ENCODE measurements at regions not wholly inside any gene's neighbourhood (a gene's known extent, or its start where the extent isn't known, plus 50 kb on each side); places are given as distances from the start of the nearest gene placed in this dataset.
"Not testable (repeated sequence)": the region's sequence is repeated elsewhere in the genome, so short reads cannot be mapped to it uniquely, and the experiment has no call there.

DNA sequence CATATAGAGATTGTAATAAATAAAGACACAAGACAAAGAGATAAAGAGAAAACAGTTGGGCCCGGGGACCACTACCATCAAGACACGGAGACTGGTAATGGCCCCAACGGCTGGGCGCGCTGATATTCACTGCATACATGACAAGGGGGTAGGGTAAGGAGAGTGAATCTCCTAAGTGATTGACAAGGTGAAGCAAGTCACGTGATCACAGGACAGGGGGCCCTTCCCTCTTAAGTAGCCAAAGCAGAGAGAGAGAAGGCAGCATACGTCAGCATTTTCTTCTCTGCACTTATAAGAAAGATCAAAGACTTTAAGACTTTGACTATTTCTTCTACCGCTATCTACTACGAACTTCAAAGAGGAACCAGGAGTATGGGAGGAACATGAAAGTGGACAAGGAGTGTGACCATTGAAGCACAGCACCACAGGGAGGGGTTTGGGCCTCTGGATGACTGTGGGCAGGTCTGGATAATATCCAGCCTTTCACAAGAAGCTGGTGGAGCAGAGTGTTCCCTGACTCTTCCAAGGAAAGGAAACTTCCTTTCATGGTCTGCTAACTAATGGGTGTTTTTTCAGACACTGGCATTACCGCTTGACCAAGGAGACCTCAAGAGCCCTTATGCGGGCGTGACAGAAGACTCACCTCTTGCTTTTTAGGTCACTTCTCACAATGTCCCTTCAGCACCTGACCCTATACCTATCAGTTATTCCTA lies 75.6 kb downstream of the MRPL39 start:
- not testable (repeated sequence) for H3K36me3 ChIP-seq (ENCODE audit: control insufficient read depth in 4 of 4, insufficient read depth in 3 of 4, low read depth in 1 of 4, low read length in 3 of 4); H3K4me1 ChIP-seq (ENCODE audit: control insufficient read depth in 4 of 4, insufficient read depth in 4 of 4, low read length in 3 of 4); H3K27ac ChIP-seq (ENCODE audit: low read depth in 1 of 2, low read length in 2 of 2); H3K4me3 ChIP-seq (ENCODE audit: low read depth in 1 of 3, low read length in 3 of 3); H3K9me3 ChIP-seq (ENCODE audit: control insufficient read depth in 4 of 4, low read length in 3 of 4); DNase-seq (ENCODE audit: low spot score); H3K27me3 ChIP-seq (ENCODE audit: control insufficient read depth in 4 of 4, insufficient read depth in 4 of 4, low read length in 3 of 4); H3K9ac ChIP-seq (ENCODE audit: low read depth in 1 of 2, low read length in 2 of 2)
- 93% methylated on average over 12 of the region's 12 CpGs for WGBS

DNA sequence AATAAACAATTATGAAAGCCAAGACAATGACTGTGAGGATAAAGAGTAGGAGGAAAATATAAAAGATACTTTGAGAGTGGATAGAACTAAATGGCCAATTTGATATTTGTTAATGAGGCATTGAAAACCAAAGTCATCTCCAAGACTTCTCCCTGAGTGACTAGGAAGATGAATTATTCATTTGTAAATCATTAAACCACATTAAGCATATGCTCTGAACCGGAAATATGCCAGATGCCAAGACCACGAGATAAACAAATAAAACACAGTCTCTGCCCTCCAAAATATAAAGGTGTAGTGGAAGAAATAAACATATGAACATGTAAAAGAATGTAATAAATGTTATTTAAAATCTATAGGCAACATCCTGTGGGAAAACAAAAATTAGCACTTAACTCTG lies 78.8 kb downstream of the MRPL39 start:
- TF ChIP-seq ATF3 (IDR thresholded peaks at IDR 0.05) (no peak), RXRA (IDR thresholded peaks at IDR 0.05) (no peak), TAF1 (conservative IDR thresholded peaks at IDR 0.05) (no peak), HNF4G (IDR thresholded peaks at IDR 0.05) (no peak), SP1 (IDR thresholded peaks at IDR 0.05) (no peak), HNF4A (conservative IDR thresholded peaks at IDR 0.05) (no peak), GABPA (IDR thresholded peaks at IDR 0.05 in 1 of 2, conservative IDR thresholded peaks at IDR 0.05 in 1 of 2) (no peak), RAD21 (IDR thresholded peaks at IDR 0.05) (no peak), YY1 (IDR thresholded peaks at IDR 0.05) (no peak), JUND (IDR thresholded peaks at IDR 0.05) (no peak), ZBTB33 (IDR thresholded peaks at IDR 0.05) (no peak), EGR1 (IDR thresholded peaks at IDR 0.05; ENCODE audit: low read depth in 2 of 2) (no peak), NR2F2 (IDR thresholded peaks at IDR 0.05) (no peak), FOXA2 (IDR thresholded peaks at IDR 0.05) (no peak), FOXA1 (IDR thresholded peaks at IDR 0.05) (no peak)
- TF ChIP-seq, protein P1, sequence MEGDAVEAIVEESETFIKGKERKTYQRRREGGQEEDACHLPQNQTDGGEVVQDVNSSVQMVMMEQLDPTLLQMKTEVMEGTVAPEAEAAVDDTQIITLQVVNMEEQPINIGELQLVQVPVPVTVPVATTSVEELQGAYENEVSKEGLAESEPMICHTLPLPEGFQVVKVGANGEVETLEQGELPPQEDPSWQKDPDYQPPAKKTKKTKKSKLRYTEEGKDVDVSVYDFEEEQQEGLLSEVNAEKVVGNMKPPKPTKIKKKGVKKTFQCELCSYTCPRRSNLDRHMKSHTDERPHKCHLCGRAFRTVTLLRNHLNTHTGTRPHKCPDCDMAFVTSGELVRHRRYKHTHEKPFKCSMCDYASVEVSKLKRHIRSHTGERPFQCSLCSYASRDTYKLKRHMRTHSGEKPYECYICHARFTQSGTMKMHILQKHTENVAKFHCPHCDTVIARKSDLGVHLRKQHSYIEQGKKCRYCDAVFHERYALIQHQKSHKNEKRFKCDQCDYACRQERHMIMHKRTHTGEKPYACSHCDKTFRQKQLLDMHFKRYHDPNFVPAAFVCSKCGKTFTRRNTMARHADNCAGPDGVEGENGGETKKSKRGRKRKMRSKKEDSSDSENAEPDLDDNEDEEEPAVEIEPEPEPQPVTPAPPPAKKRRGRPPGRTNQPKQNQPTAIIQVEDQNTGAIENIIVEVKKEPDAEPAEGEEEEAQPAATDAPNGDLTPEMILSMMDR (IDR thresholded peaks at IDR 0.05; ENCODE audit: low read depth, low read length, missing input control), result no peak
- TF ChIP-seq, protein P2, sequence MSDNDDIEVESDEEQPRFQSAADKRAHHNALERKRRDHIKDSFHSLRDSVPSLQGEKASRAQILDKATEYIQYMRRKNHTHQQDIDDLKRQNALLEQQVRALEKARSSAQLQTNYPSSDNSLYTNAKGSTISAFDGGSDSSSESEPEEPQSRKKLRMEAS (IDR thresholded peaks at IDR 0.05), result no peak
- TF ChIP-seq, protein P3, sequence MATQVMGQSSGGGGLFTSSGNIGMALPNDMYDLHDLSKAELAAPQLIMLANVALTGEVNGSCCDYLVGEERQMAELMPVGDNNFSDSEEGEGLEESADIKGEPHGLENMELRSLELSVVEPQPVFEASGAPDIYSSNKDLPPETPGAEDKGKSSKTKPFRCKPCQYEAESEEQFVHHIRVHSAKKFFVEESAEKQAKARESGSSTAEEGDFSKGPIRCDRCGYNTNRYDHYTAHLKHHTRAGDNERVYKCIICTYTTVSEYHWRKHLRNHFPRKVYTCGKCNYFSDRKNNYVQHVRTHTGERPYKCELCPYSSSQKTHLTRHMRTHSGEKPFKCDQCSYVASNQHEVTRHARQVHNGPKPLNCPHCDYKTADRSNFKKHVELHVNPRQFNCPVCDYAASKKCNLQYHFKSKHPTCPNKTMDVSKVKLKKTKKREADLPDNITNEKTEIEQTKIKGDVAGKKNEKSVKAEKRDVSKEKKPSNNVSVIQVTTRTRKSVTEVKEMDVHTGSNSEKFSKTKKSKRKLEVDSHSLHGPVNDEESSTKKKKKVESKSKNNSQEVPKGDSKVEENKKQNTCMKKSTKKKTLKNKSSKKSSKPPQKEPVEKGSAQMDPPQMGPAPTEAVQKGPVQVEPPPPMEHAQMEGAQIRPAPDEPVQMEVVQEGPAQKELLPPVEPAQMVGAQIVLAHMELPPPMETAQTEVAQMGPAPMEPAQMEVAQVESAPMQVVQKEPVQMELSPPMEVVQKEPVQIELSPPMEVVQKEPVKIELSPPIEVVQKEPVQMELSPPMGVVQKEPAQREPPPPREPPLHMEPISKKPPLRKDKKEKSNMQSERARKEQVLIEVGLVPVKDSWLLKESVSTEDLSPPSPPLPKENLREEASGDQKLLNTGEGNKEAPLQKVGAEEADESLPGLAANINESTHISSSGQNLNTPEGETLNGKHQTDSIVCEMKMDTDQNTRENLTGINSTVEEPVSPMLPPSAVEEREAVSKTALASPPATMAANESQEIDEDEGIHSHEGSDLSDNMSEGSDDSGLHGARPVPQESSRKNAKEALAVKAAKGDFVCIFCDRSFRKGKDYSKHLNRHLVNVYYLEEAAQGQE (IDR thresholded peaks at IDR 0.05), result no peak
- no peak overlapping the region for H3K9ac ChIP-seq (ENCODE audit: low read depth in 1 of 2, low read length in 2 of 2)
- H3K27ac ChIP-seq (ENCODE audit: low read depth in 1 of 2, low read length in 2 of 2), result no peak overlapping the region
- 59% methylated on average over 2 of the region's 2 CpGs for WGBS
- no peaks in the 10 kb centered on the region for H3K4me1 ChIP-seq (ENCODE audit: control insufficient read depth in 4 of 4, insufficient read depth in 4 of 4, low read length in 3 of 4)
- H3K27me3 ChIP-seq (ENCODE audit: control insufficient read depth in 4 of 4, insufficient read depth in 4 of 4, low read length in 3 of 4), result no peaks in the 10 kb centered on the region
- no peaks in the 10 kb centered on the region for H3K36me3 ChIP-seq (ENCODE audit: control insufficient read depth in 4 of 4, insufficient read depth in 3 of 4, low read depth in 1 of 4, low read length in 3 of 4)
- H3K4me3 ChIP-seq (ENCODE audit: low read depth in 1 of 3, low read length in 3 of 3), result no peak overlapping the region
- DNase-seq (ENCODE audit: low spot score), result no peak
- peaks cover 0 to 2% (median 0%) of the 10 kb centered on the region in 4 donors for H3K9me3 ChIP-seq (ENCODE audit: control insufficient read depth in 4 of 4, low read length in 3 of 4)
